Omental fat pad (tissue), 3 donors: ENCODE measurements at regions not wholly inside any gene's neighbourhood (a gene's known extent, or its start where the extent isn't known, plus 50 kb on each side); places are given as distances from the start of the nearest gene placed in this dataset.

Source experiments
- ATAC-seq: fragments of 150-250 bp; one replicate; pipeline ENCODE4 v1.9.1; 2016; ENCODE audit warnings: mild to moderate bottlenecking, moderate library complexity; ENCODE audit not compliant: low FRiP score
- DNase-seq: peaks from one replicate; pipeline ENCODE4 v3.0.0-alpha.2; 2019; ENCODE audit warnings: low spot score
- TF ChIP-seq, protein P1 (sequence below), 3 donors: fragments of 450-650 bp; IDR thresholded peaks; one replicate each; pipeline ENCODE4 v1.5.1; 2016 to 2017; ENCODE audit warnings: antibody characterized with exemption in 3 of 3, mild to moderate bottlenecking in 3 of 3, moderate library complexity in 2 of 3

GRCh38 chr17:65477600-65477999 is 83.8 kb downstream of the AXIN2 start:
- DNase-seq: no peak
- TF ChIP-seq, protein P1, sequence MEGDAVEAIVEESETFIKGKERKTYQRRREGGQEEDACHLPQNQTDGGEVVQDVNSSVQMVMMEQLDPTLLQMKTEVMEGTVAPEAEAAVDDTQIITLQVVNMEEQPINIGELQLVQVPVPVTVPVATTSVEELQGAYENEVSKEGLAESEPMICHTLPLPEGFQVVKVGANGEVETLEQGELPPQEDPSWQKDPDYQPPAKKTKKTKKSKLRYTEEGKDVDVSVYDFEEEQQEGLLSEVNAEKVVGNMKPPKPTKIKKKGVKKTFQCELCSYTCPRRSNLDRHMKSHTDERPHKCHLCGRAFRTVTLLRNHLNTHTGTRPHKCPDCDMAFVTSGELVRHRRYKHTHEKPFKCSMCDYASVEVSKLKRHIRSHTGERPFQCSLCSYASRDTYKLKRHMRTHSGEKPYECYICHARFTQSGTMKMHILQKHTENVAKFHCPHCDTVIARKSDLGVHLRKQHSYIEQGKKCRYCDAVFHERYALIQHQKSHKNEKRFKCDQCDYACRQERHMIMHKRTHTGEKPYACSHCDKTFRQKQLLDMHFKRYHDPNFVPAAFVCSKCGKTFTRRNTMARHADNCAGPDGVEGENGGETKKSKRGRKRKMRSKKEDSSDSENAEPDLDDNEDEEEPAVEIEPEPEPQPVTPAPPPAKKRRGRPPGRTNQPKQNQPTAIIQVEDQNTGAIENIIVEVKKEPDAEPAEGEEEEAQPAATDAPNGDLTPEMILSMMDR (IDR thresholded peaks at IDR 0.05): no peak
- no peak for ATAC-seq

GRCh38 chr17:65474660-65475059 is 86.8 kb downstream of the AXIN2 start:
- DNase-seq: no peak
- ATAC-seq: no peak
- TF ChIP-seq, protein P1 (IDR thresholded peaks at IDR 0.05): no peak

GRCh38 chr17:65473985-65474384 is 87.5 kb downstream of the AXIN2 start:
- TF ChIP-seq, protein P1 (IDR thresholded peaks at IDR 0.05): no peak
- no peak for DNase-seq
- no peak for ATAC-seq

- DNase-seq (no peak), ATAC-seq (no peak)
- TF ChIP-seq, protein P1 (IDR thresholded peaks at IDR 0.05): no peak
Observed at GRCh38 chr17:65473363-65473762, 88.1 kb downstream of the AXIN2 start.

DNA sequence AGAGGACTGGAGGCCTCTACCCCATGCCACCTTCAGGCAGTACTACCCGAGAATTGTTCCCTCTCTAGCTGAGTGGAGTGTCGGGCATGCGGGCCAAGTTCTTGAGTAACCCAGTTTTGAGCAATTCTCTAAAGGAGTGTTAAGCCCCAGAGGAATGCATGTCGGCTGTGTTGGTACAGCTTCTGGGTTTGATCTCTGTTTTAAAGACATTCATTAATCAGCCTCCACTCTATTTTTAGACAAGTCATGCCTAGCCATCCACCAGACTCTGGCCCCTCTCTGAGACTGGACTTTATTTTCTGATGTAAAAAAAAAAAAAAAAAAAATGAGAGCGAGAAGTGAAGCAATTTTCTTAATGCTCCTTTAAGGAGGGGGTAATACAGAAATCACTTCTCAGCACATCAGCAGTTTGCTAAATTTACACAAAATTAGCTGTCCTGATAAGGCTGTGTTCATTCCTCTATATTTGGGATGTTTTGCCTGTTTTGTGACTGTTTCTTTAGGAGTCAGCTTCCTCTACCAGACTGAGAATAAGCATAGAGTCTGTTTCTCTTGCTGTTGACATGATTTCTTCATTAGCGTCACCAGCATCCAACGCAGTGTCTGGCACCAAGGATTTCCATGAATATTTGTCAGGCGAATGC is 88.7 kb downstream of the AXIN2 start:
- DNase-seq (no peak), ATAC-seq (peak; percentile 91)
- TF ChIP-seq, protein P1 (IDR thresholded peaks at IDR 0.05): no peak

DNA sequence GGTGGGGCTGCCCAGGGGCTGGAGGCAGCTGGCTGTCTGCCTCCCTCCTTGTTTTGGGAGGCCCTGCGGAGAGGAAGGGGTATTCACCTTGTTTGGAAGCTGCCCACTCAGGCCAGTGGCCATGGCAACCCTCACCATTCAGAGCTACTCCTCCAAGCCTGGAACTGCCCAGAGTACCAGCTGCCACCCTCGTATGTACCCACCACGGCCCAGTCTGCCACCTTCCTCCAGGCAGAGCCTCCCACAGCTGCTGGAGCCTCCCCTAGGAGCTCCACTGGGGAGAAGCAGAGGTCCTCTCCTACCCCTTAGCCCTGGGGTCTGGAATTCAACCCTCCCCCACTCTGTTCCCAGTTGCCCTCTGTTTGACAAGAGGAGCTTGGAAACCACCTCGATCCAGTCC is 90.7 kb downstream of the AXIN2 start:
- ATAC-seq (no peak), DNase-seq (no peak)
- TF ChIP-seq, protein P1 (IDR thresholded peaks at IDR 0.05): no peak

DNA sequence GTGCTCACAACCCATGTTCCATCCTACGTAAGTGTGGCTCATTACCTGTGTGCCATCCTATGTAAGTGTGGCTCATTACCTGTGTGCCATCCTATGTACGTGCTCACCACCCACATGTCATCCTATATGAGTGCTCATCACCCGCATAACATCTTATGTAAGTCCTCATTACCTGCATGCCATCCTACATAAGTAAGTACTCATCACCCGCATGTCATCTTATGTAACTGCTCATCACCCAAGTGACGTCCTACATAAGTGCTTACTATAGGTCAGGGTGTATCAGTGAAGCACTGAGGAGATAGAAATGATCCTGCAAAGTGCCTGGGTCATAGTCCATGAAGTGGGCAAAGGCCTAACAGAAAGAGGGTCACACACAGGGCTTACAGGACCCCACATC is 93.1 kb downstream of the AXIN2 start:
- TF ChIP-seq, protein P1 (IDR thresholded peaks at IDR 0.05): no peak
- ATAC-seq: no peak
- no peak for DNase-seq
